Astrocyte of the cerebellum (primary cell): ENCODE measurements at regions not wholly inside any gene's neighbourhood (a gene's known extent, or its start where the extent isn't known, plus 50 kb on each side); places are given as distances from the start of the nearest gene placed in this dataset.

ENCODE experiments used
- DNase-seq: peaks from one replicate; pipeline ENCODE4 v3.0.0-alpha.2; 2011; ENCODE audit warnings: low read depth
- H3K4me3 ChIP-seq: 2 replicates; pipeline ENCODE4 v1.5.1; 2011; ENCODE audit warnings: mild to moderate bottlenecking, low read depth, low read length, moderate library complexity
- in situ Hi-C: cut with HindIII; loops from 2 replicates; pipeline ENCODE4 v1.10.0; 2017; ENCODE audit warnings: low sequenced_read_pairs
- TF ChIP-seq, protein P1 (sequence below): IDR thresholded peaks from 2 replicates; pipeline ENCODE4 v1.5.1; 2012; ENCODE audit warnings: low read length, low read depth, moderate library complexity, mild to moderate bottlenecking; ENCODE audit errors: missing control alignments

DNA sequence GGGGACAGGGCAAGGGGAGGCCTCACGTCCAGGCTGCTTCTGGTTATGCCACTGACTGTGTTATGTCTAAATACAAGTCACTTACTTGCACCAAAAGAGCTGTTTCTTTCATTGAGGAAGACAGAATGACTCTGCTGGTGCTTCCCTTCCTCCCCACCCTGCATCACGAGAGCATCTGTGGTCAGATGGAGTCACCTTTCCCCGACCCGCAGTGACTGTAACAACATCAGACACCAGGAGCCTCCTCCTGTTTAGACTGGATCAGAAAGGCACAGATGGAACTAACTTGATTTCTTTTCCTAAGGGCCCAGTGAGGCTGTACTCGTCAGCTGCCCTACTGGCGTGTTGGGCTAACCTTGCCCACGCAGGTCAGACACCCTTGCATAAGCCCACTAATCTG lies 90.3 kb upstream of the ZNF536 start:
- TF ChIP-seq, protein P1, sequence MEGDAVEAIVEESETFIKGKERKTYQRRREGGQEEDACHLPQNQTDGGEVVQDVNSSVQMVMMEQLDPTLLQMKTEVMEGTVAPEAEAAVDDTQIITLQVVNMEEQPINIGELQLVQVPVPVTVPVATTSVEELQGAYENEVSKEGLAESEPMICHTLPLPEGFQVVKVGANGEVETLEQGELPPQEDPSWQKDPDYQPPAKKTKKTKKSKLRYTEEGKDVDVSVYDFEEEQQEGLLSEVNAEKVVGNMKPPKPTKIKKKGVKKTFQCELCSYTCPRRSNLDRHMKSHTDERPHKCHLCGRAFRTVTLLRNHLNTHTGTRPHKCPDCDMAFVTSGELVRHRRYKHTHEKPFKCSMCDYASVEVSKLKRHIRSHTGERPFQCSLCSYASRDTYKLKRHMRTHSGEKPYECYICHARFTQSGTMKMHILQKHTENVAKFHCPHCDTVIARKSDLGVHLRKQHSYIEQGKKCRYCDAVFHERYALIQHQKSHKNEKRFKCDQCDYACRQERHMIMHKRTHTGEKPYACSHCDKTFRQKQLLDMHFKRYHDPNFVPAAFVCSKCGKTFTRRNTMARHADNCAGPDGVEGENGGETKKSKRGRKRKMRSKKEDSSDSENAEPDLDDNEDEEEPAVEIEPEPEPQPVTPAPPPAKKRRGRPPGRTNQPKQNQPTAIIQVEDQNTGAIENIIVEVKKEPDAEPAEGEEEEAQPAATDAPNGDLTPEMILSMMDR = no peak
- no peak for DNase-seq
- in situ Hi-C loops = no loop called here
- no peak overlapping the region for H3K4me3 ChIP-seq

DNA sequence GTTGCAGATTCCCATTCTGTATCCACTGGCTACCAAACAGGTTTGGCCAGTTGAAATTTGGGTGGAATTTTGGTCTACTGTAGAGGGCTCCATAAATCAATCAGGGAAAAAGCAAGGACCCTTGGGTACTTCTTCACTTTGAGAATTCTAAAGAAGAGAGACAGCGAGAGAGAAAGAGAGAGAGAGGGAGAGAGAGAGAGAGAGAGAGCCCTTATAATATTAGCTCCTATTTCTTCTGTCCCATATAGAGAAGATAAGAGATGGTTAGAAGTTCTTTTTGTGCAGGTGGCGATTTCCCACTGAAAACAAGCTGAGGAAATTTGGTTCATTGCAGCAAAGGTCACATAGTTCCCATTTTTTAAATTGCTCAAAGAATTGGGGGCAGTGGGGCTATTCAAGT lies 88.6 kb upstream of the ZNF536 start:
- no peak overlapping the region for H3K4me3 ChIP-seq
- in situ Hi-C loops = no loop called here
- no peak for DNase-seq
- TF ChIP-seq, protein P1 = no peak

DNA sequence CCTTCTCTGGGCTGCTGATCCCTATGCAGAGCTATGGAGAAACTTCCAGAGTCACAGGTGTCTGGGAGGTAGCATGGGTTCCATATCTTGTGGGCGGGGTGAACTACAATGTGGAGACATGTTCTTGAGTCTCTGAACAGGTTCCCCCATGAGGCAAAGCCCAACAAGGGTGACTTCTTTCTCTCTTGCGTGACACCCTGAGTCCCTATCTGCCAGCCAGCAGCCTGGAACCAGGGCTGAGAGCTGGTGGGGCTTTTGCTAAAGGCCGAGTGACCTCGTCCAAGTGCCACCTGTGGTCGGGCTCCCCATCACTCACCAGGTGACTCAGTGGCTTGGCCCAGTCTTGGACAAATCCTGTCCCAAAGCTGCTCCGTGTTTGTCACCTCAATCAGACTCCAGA lies 88.0 kb upstream of the ZNF536 start:
- no peak overlapping the region for H3K4me3 ChIP-seq
- DNase-seq = no peak
- TF ChIP-seq, protein P1 = no peak
- in situ Hi-C loops = no loop called here

DNA sequence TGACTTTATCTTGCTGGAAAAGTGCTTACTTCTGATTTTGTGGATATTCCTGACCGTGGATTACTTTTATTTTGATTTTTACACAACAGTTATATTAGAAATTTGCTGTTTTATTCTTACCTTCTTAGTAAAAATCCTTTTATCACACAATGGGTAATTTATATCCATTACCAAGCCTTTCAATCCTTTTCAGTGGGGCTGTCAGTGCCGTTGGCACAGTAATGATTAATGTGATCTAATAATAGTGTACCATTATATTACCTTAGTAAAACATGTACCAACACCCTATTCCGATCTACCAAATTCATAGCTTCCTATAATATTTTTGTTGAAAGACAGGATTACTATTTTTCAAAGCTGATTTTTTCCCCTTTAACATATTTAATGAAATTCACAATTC lies 87.3 kb upstream of the ZNF536 start:
- TF ChIP-seq, protein P1 = no peak
- in situ Hi-C loops = no loop called here
- H3K4me3 ChIP-seq = no peak overlapping the region
- no peak for DNase-seq

DNA sequence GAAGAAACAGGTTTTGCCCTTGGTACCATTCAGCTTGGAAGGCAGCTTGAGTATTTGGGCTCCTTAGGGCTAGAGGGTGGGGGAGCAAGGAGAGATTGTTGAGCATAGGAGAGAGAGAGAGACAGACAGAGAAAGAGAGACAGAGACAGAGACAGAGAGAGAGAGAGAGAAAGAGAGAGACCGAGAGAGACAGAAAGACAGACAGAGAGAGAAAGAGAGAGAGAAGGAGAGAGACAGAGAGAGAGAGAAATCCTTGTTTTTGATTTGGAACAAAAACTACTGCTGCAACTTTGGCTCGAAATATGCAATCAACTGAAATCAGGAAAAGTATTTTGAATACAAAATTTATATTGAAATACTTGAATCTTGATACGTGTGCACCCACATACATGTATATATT lies 85.8 kb upstream of the ZNF536 start:
- in situ Hi-C loops = no loop called here
- TF ChIP-seq, protein P1 = no peak
- no peak overlapping the region for H3K4me3 ChIP-seq
- no peak for DNase-seq

DNA sequence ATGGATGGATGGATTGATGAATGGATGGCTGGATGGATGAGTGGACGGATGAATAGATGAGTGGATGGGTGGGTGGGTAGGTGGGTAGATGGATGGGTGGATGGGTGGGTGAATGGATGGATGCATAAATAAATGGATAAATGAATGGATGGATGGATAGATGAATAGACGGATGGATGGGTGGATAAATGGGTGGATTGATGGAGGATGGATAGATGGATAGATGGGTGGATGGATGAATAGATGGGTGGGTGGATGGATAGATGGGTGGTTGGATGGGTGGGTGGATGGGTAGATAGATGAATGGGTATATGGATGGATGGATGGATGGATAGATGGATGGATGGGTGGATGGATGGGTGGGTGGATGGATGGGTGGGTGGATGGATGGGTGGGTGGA lies 84.9 kb upstream of the ZNF536 start:
- DNase-seq = no peak
- TF ChIP-seq, protein P1 = no peak
- no peak overlapping the region for H3K4me3 ChIP-seq
- in situ Hi-C loops = no loop called here

DNA sequence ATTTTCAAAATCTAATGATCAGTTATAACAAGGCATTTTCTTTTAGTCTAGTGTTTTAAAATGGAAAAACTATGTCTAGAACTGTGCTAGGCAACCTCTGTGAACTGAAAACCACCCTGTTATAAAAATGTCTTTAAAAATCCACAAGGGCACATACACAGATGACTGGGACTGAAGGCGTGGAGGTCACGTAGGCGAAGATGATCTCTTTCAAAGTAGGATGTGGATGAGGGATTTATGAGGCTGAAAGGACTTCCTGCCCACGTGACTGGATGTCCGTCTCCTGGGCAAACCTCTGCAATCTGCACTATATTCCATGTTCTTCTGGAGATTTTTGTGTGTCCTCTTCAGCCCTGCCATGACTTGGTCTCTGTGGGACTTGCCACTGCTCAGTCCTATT lies 84.2 kb upstream of the ZNF536 start:
- no peak for DNase-seq
- in situ Hi-C loops = no loop called here
- TF ChIP-seq, protein P1 = no peak
- H3K4me3 ChIP-seq = no peak overlapping the region
